IPS DF 6.9 (cell line): ENCODE measurements at regions not wholly inside any gene's neighbourhood (a gene's known extent, or its start where the extent isn't known, plus 50 kb on each side); places are given as distances from the start of the nearest gene placed in this dataset.
"Not testable (repeated sequence)": the region's sequence is repeated elsewhere in the genome, so short reads cannot be mapped to it uniquely, and the experiment has no call there.

ENCODE experiments used
- DNase-seq: peaks from one replicate; pipeline ENCODE4 v3.0.0-alpha.2; 2013; ENCODE audit warnings: low read depth, low spot score
- H3K27ac ChIP-seq: one replicate; pipeline ENCODE4 v1.5.1; 2013; ENCODE audit warnings: low read length, control low read depth
- H3K27me3 ChIP-seq: 2 replicates; pipeline ENCODE4 v1.6.1; 2013; ENCODE audit warnings: mild to moderate bottlenecking, low read length; ENCODE audit not compliant: control insufficient read depth, insufficient read depth
- H3K36me3 ChIP-seq: 2 replicates; pipeline ENCODE4 v1.6.1; 2013; ENCODE audit warnings: low read length; ENCODE audit not compliant: control insufficient read depth, insufficient read depth
- H3K4me1 ChIP-seq: 2 replicates; pipeline ENCODE4 v1.6.1; 2013; ENCODE audit warnings: low read length; ENCODE audit not compliant: control insufficient read depth, insufficient read depth
- H3K4me3 ChIP-seq: 2 replicates; pipeline ENCODE4 v1.5.1; 2013; ENCODE audit warnings: mild to moderate bottlenecking, low read length
- H3K9me3 ChIP-seq: 2 replicates; pipeline ENCODE4 v1.6.1; 2013; ENCODE audit warnings: low read length, inconsistent platforms; ENCODE audit not compliant: control insufficient read depth, insufficient read depth
- WGBS: extraction: QIAGEN DNeasy Blood & Tissue Kit; methylation state at CpG from one replicate; pipeline ENCODE4 v1.1.7; 2013; ENCODE audit warnings: mixed read lengths, missing lambda C conversion rate; ENCODE audit not compliant: insufficient read length, insufficient coverage; 5-methylcytosine and 5-hydroxymethylcytosine counted together

- Histone ChIP-seq H3K9me3 (no peaks in the 10 kb centered on the region), H3K27me3 (no peaks in the 10 kb centered on the region), H3K4me3 (no peak overlapping the region), H3K36me3 (no peaks in the 10 kb centered on the region), H3K27ac (no peak overlapping the region), H3K4me1 (no peaks in the 10 kb centered on the region)
- no peak for DNase-seq
- WGBS, result no CpG with 5 or more reads among the region's 3 CpGs
Measured at GRCh38 chr2:145792745-145793144, 1272.8 kb upstream of the ZEB2 start.

- no peaks in the 10 kb centered on the region for H3K27me3 ChIP-seq
- H3K36me3 ChIP-seq, result no peaks in the 10 kb centered on the region
- H3K27ac ChIP-seq, result no peak overlapping the region
- DNase-seq, result no peak
- no CpG with 5 or more reads among the region's 3 CpGs for WGBS
- H3K4me1 ChIP-seq, result no peaks in the 10 kb centered on the region
- no peaks in the 10 kb centered on the region for H3K9me3 ChIP-seq
- no peak overlapping the region for H3K4me3 ChIP-seq
Measured at GRCh38 chr2:145789636-145790035, 1269.7 kb upstream of the ZEB2 start.

DNA sequence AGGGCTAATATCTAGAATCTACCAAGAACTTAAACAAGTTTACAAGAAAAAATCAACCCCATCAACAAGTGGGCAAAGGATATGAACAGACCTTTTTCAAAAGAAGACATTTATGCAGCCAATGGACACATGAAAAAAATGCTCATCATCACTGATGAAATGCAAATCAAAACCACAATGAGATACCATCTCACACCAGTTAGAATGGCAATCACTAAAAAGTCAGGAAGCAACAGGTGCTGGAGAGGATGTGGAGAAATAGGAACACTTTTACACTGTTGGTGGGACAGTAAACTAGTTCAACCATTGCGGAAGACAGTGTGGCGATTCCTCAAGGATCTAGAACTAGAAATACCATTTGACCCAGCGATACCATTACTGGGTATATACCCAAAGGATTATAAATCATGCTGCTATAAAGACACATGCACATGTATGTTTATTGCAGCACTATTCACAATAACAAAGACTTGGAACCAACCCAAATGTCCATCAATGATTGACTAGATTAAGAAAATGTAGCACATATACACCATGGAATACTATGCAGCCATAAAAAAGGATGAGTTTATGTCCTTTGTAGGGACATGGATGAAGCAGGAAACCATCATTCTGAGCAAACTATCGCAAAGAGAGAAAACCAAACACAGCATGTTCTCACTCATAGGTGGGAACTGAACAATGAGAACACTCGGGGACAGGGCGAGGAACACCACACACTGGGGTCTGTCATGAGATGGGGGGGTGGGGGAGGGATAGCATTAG lies 1267.9 kb upstream of the ZEB2 start:
- not testable (repeated sequence) for H3K4me3 ChIP-seq, H3K9me3 ChIP-seq, H3K4me1 ChIP-seq, DNase-seq, H3K27ac ChIP-seq, H3K36me3 ChIP-seq, H3K27me3 ChIP-seq
- no CpG with 5 or more reads among the region's 6 CpGs for WGBS

DNA sequence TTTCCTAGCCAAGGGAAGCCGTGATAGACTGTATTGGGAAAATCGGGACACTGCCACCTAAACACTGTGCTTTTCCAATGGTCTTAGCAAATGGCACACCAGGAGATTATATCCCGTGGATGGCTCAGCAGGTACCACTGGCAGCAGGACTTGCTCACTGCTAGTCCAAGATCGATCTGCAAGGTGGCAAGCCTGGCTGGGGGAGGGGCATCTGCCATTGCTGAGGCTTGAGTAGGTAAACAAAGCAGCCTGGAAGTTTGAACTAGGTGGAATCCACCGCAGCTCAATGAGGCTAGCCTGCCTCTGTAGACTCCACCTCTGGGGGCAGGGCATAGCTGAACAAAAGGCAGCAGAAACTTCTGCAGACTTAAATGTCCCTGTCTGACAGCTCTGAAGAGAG lies 1262.7 kb upstream of the ZEB2 start:
- DNase-seq, H3K9me3 ChIP-seq, H3K4me1 ChIP-seq, H3K36me3 ChIP-seq, H3K27me3 ChIP-seq, H3K27ac ChIP-seq, H3K4me3 ChIP-seq: not testable (repeated sequence)
- WGBS, result no CpG with 5 or more reads among the region's 5 CpGs

DNA sequence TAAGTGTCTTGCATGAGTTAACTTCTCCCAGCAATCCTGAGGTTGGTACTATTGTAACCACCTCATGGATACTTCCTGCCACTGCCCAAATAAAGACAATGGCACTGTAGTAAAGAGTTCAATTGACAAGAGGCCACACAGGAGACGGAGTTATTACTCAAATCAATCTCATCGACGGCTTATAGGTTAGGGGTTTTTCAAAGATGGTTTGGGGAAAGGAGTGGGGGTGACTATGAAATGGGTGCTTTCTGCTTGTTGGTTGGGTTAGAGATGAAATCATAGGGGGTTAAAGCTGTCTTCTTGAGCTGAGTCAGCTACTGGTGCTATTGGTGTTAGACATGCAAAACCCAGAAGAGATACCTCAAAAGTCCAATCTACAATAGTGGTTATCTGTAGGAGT lies 1258.0 kb upstream of the ZEB2 start:
- H3K9me3 ChIP-seq, result no peaks in the 10 kb centered on the region
- H3K27ac ChIP-seq, result no peak overlapping the region
- no peaks in the 10 kb centered on the region for H3K36me3 ChIP-seq
- no peak overlapping the region for H3K4me3 ChIP-seq
- H3K27me3 ChIP-seq, result no peaks in the 10 kb centered on the region
- H3K4me1 ChIP-seq, result no peaks in the 10 kb centered on the region
- DNase-seq, result no peak
- no CpG with 5 or more reads among the region's 3 CpGs for WGBS

GRCh38 chr2:145777297-145777696 lies 1257.4 kb upstream of the ZEB2 start:
- Histone ChIP-seq H3K9me3 (no peaks in the 10 kb centered on the region), H3K4me3 (no peak overlapping the region), H3K27ac (no peak overlapping the region), H3K4me1 (no peaks in the 10 kb centered on the region), H3K27me3 (no peaks in the 10 kb centered on the region), H3K36me3 (no peaks in the 10 kb centered on the region)
- no peak for DNase-seq
- WGBS, result no CpG with 5 or more reads among the region's 2 CpGs

DNA sequence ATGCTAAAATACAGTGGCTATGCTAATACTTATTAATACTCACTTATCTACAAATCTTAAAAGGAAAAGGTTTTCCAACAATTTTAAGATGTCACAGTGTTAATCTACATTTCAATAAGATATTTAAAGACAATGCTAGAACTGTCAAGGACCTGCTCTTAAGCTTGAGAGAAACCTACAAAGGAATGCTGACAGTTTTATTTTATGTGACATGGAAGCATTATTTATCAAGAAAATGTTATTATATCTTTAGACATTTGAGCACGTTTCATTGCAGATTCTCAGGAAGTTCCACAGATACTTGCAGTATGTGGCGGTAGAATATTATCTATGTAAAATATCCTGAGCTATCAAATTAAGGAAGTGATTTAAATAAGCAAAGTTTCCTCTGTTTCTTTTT lies 1255.7 kb upstream of the ZEB2 start:
- WGBS, result no CpG with 5 or more reads among the region's 2 CpGs

GRCh38 chr2:145771525-145771924 lies 1251.6 kb upstream of the ZEB2 start:
- Histone ChIP-seq H3K9me3 (no peaks in the 10 kb centered on the region), H3K36me3 (no peaks in the 10 kb centered on the region), H3K4me3 (no peak overlapping the region), H3K4me1 (no peaks in the 10 kb centered on the region), H3K27me3 (no peaks in the 10 kb centered on the region), H3K27ac (no peak overlapping the region)
- DNase-seq, result no peak

More for the DNA sequence above, 1255.7 kb upstream of the ZEB2 start:
- H3K4me1 ChIP-seq, result no peaks in the 10 kb centered on the region
- no peak for DNase-seq
- H3K36me3 ChIP-seq, result no peaks in the 10 kb centered on the region
- no peaks in the 10 kb centered on the region for H3K9me3 ChIP-seq
- no peak overlapping the region for H3K4me3 ChIP-seq
- no peak overlapping the region for H3K27ac ChIP-seq
- H3K27me3 ChIP-seq, result no peaks in the 10 kb centered on the region

DNA sequence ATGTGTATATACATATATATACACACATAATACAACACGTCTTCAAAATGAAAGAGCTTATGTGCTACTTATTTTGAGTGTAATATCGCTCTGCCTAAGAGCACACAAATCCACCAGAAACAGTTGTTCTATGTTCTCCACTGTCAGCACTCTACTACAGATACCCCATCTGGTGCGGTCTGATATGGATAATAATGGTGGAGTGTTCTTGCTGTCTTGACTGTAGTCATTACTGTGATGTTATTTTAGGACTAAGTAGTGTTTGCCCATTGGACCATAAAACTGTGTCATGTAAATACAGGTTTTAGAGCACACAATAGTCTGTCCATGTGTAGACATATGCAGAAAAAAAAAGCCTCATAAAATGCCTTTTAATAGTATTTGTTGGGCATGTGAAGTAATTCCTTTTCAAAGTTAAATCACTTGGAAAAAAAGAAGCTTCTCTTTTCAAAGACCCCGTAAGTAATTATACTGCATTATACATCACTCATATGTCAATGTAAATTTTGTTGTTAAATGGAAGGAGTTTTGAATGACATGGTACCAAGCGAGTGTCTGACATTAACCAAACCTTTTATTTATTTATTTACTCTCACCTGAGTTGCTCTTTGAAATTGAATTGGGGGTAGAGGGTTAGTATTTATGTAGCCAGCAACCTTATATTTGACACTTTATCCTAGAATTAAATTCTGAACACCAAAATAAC lies 1249.2 kb upstream of the ZEB2 start:
- Histone ChIP-seq H3K4me1 (no peaks in the 10 kb centered on the region), H3K4me3 (no peak overlapping the region), H3K27me3 (no peaks in the 10 kb centered on the region), H3K9me3 (no peaks in the 10 kb centered on the region), H3K27ac (no peak overlapping the region), H3K36me3 (no peaks in the 10 kb centered on the region)
- no peak for DNase-seq
- no CpG with 5 or more reads among the region's 5 CpGs for WGBS

- no peak overlapping the region for H3K4me3 ChIP-seq
- H3K9me3 ChIP-seq, result no peaks in the 10 kb centered on the region
- H3K4me1 ChIP-seq, result no peaks in the 10 kb centered on the region
- WGBS, result no CpG with 5 or more reads among the region's 1 CpG
- H3K27me3 ChIP-seq, result no peaks in the 10 kb centered on the region
- H3K36me3 ChIP-seq, result no peaks in the 10 kb centered on the region
- DNase-seq, result no peak
- no peak overlapping the region for H3K27ac ChIP-seq
Measured at GRCh38 chr2:145765874-145766273, 1246.0 kb upstream of the ZEB2 start.

DNA sequence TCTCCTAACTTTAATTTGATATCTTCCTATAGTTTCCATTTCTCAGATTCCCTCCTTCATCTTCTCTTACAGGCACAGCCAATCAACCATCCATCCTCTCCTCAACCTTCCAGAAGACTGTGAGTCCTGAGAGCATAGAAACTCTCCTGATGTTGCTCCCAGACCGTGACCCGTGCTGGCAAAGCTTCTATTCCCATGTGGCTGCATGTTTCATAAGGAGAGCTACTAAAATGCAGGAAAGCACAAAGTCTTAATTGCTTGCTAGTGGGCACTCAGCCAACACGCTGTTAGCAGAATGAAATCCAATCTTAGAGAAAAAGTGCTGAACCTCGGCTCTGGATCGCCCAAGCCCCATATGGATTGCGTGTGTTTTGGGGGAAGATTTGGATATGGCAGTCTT lies 1244.7 kb upstream of the ZEB2 start:
- no peak overlapping the region for H3K27ac ChIP-seq
- no peaks in the 10 kb centered on the region for H3K4me1 ChIP-seq
- DNase-seq, result no peak
- no peaks in the 10 kb centered on the region for H3K36me3 ChIP-seq
- WGBS, result no CpG with 5 or more reads among the region's 6 CpGs
- H3K27me3 ChIP-seq, result no peaks in the 10 kb centered on the region
- no peaks in the 10 kb centered on the region for H3K9me3 ChIP-seq
- no peak overlapping the region for H3K4me3 ChIP-seq
